HG03175 (cell line): ENCODE measurements at regions not wholly inside any gene's neighbourhood (a gene's known extent, or its start where the extent isn't known, plus 50 kb on each side); places are given as distances from the start of the nearest gene placed in this dataset.
"Not testable (repeated sequence)": the region's sequence is repeated elsewhere in the genome, so short reads cannot be mapped to it uniquely, and the experiment has no call there.

Experiments
- ATAC-seq: cut with Tn5 transposase; IDR thresholded peaks from one replicate; pipeline ENCODE4 v1.9.1; 2021; ENCODE audit warnings: mild to moderate bottlenecking, moderate library complexity; ENCODE audit not compliant: unreplicated experiment

GRCh38 chr2:103365071-103365470, 603.2 kb downstream of the TMEM182 start:
- ATAC-seq, result no peak

GRCh38 chr2:103367877-103368276, 606.0 kb downstream of the TMEM182 start:
- no peak for ATAC-seq

- no peak for ATAC-seq
Measured at GRCh38 chr2:103383541-103383940, 621.7 kb downstream of the TMEM182 start.

GRCh38 chr2:103386872-103387271, 625.0 kb downstream of the TMEM182 start:
- no peak for ATAC-seq

- no peak for ATAC-seq
Measured at GRCh38 chr2:103387888-103388287, 626.1 kb downstream of the TMEM182 start.

- no peak for ATAC-seq
Measured at GRCh38 chr2:103396152-103396551, 634.3 kb downstream of the TMEM182 start.

- ATAC-seq, result no peak
Measured at GRCh38 chr2:103401621-103402020, 639.8 kb downstream of the TMEM182 start.

GRCh38 chr2:103402336-103402735, 640.5 kb downstream of the TMEM182 start:
- no peak for ATAC-seq

- no peak for ATAC-seq
Measured at GRCh38 chr2:103402944-103403343, 641.1 kb downstream of the TMEM182 start.

- ATAC-seq, result not testable (repeated sequence)
Measured at GRCh38 chr2:103403388-103403787, 641.6 kb downstream of the TMEM182 start.

- no peak for ATAC-seq
Measured at GRCh38 chr2:103410221-103410620, 648.4 kb downstream of the TMEM182 start.

- ATAC-seq, result no peak
Measured at GRCh38 chr2:103419506-103419905, 657.7 kb downstream of the TMEM182 start.

- ATAC-seq, result no peak
Measured at GRCh38 chr2:103423100-103423499, 661.3 kb downstream of the TMEM182 start.

- ATAC-seq, result no peak
Measured at GRCh38 chr2:103427567-103427966, 665.7 kb downstream of the TMEM182 start.

- ATAC-seq, result no peak
Measured at GRCh38 chr2:103430191-103430590, 668.4 kb downstream of the TMEM182 start.

GRCh38 chr2:103435010-103435409, 673.2 kb downstream of the TMEM182 start:
- ATAC-seq, result no peak

GRCh38 chr2:103437161-103437560, 675.3 kb downstream of the TMEM182 start:
- no peak for ATAC-seq

- ATAC-seq, result no peak
Measured at GRCh38 chr2:103445347-103445746, 683.5 kb downstream of the TMEM182 start.

GRCh38 chr2:103448495-103448894, 686.7 kb downstream of the TMEM182 start:
- no peak for ATAC-seq

- ATAC-seq, result no peak
Measured at GRCh38 chr2:103451283-103451682, 689.5 kb downstream of the TMEM182 start.

GRCh38 chr2:103459283-103459682, 697.5 kb downstream of the TMEM182 start:
- ATAC-seq, result no peak

GRCh38 chr2:103462101-103462500, 700.3 kb downstream of the TMEM182 start:
- no peak for ATAC-seq

- no peak for ATAC-seq
Measured at GRCh38 chr2:103462712-103463111, 700.9 kb downstream of the TMEM182 start.

- ATAC-seq, result no peak
Measured at GRCh38 chr2:103464831-103465230, 703.0 kb downstream of the TMEM182 start.
